ENCODE measurements at regions not wholly inside any gene's neighbourhood (a gene's known extent, or its start where the extent isn't known, plus 50 kb on each side); places are given as distances from the start of the nearest gene placed in this dataset.

DNA sequence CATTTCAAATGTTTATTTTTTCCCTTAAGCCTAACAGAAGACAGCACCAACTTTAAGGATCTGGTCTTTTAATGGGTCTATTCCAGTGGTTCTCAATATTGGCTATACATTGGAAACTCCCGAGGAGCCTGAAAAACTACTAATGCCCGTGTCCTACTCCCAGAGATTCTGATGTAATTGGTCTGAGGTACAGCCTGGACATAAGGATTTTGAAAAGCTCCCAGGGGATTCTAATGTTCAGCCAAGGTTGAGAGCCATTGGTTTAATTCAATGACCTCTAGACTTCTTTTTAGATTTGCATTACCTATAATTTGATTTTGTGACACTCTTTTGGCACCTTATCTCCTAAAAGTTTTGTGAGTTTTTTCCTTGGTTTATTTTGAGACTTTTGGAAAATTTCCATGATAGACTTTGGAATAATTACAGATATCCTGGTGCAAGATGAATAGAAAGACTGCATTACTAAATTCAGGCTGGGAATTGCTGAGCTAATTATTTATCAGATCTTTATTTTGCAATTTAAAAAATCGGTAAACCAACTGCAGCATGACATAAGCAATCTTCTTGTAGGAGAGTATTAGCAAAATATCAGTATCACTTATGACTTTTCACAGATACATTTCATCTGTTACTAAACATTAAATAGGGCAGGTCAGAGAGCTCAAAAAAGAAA lies 91.5 kb upstream of the ELL2 start:
- Mint-ChIP-seq H3K36me3 (no peaks in the 10 kb centered on the region), H3K9me3 (peaks cover 2 to 4% of the 10 kb centered on the region in 2 donors), H3K27ac (no peak overlapping the region)
- no peak for DNase-seq (ENCODE audit: low spot score in 2 of 2)
- no peak for ATAC-seq

DNA sequence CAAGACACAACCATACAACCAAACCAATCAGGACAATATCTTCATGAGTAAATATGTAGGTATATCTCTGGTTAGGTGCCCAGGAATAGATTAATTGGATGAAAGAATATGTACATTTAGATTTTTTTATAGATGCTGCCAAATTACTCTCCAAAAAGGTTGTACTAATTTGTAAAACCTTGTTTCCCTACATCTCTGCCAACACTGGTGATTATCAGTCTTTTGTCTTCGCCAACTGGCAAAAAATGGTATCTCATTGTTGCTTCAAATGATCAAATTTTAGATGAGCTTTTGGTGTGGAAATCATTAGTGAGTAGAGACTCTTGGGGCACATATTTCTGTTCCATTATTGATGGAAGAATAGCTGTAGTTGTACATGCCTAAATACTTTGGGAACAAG lies 90.7 kb upstream of the ELL2 start:
- Mint-ChIP-seq H3K36me3 (no peaks in the 10 kb centered on the region), H3K27ac (no peak overlapping the region), H3K9me3 (peaks cover 2 to 4% of the 10 kb centered on the region in 2 donors)
- no peak for ATAC-seq
- DNase-seq (ENCODE audit: low spot score in 2 of 2) = no peak

DNA sequence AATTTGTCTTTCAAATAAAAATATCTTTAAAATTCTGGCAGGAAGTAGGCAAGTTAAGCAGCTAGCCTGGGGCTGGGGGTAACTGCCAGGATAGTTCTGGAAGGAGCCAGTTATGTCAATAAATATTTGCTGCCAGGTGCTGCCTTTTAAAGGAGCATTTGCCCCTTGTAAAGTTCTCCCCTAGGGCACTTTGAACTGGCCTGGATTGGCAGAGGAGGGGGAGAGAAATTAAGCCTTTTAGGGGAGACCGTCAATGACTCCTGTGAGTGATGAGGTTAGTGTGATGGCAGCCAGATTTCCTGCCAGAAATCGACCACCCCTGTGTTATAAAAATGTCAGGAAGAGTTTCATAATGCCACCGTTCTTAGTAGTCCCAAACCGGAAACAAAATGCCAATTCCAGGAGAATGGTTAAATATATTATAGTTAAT lies 89.8 kb upstream of the ELL2 start:
- ATAC-seq (no peak), DNase-seq (ENCODE audit: low spot score in 2 of 2) (no peak)
- Mint-ChIP-seq H3K27ac (no peak overlapping the region), H3K36me3 (no peaks in the 10 kb centered on the region), H3K9me3 (peaks cover 2 to 4% of the 10 kb centered on the region in 2 donors)

DNA sequence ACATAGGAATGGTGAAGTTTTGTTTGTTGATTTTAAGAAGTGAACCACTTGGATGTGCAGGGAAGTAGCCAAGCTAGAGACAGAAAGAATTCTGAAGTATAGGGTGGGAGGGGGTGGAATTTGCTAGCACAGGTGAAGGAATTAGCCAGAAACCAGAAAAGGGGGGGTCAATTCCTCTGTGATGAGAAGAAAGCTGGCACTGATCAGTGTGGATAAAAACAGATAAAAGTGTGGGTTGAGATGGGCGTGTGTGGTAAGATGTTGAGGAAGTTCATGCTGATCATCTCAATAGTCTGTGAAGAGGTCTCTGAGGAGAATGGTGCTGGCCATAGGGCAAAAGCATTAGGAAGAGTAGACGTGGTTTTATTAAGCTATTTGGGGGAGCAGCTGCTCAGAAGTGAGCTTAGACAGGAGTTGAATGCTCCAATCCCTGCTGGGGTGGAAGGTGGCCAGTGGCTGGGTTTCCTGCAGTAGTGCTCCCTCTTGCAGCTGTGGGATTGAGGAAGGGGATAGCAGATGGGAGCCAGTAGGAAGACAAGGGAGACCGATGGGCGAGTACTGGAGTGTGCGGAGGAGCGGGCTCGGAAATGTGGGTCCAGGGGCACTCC lies 88.7 kb upstream of the ELL2 start:
- no peak for ATAC-seq
- Mint-ChIP-seq H3K27ac (no peak overlapping the region), H3K36me3 (no peaks in the 10 kb centered on the region), H3K9me3 (peaks cover 2 to 4% of the 10 kb centered on the region in 2 donors)
- DNase-seq (ENCODE audit: low spot score in 2 of 2) = no peak

DNA sequence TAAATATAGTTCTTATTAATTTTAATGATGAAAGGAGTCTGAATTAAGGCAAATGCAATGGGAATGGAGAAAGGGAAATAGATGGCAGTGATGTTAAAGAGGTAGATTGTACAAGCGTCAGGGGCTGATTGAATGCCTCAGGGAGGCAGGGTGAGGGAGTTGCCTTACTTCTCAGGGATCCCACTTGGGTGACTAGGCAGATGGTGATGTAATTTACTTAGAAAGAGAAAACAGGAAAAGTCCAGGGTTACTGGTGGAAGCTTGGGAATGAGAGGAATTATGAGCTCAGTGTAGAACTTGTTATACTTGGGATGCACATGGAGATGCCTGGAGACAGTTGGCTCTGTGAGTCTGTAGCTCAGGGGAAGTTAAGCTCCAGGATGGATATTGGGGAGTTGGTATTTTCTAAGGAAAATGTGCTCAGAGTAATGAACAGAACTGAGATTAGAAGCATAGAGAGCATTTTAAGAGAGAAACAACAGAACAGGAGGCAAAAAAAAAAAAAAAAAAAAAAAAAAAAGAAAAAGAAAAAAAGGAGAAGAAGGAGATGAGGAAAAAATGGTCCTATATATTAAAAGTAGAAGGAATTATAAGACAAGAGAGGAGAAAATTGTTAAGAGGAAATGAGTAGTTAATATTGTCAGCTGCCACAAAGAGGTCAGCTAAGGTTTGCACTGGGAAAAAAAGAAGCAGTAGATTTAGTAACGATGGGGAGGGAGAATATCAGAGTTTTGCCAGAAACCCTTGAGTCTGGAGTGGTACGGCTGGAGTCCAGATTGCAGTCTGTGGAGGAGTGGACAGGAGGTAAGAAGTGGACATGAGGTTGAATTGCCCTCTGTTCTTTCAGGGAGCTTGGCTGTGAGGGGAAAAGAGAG lies 88.0 kb upstream of the ELL2 start:
- Mint-ChIP-seq H3K9me3 (peaks cover 2 to 4% of the 10 kb centered on the region in 2 donors), H3K27ac (no peak overlapping the region), H3K36me3 (no peaks in the 10 kb centered on the region)
- ATAC-seq = no peak
- no peak for DNase-seq (ENCODE audit: low spot score in 2 of 2)

DNA sequence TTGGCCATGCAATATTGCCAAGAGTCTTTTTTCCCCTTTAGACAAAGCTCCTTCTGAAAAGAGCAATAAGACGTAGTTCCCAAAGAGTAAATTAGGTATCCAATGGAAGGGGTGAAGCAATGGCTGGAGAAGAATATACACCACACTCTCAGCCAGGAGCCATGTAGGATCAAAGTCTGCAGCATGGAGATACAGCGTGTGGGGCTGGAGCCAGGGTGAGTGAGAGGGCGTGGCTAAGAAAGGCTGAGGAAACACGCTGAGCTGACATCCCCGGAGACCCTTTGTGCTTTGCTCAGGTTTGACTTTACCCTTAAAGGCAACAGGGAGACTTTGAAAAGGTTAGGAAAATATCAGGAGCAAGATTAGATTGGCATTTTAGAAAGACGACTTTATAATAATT lies 87.1 kb upstream of the ELL2 start:
- no peak for DNase-seq (ENCODE audit: low spot score in 2 of 2)
- ATAC-seq = no peak
- no peak overlapping the region for H3K27ac Mint-ChIP-seq
- peaks cover 2 to 4% of the 10 kb centered on the region in 2 donors for H3K9me3 Mint-ChIP-seq
- H3K36me3 Mint-ChIP-seq = no peaks in the 10 kb centered on the region

DNA sequence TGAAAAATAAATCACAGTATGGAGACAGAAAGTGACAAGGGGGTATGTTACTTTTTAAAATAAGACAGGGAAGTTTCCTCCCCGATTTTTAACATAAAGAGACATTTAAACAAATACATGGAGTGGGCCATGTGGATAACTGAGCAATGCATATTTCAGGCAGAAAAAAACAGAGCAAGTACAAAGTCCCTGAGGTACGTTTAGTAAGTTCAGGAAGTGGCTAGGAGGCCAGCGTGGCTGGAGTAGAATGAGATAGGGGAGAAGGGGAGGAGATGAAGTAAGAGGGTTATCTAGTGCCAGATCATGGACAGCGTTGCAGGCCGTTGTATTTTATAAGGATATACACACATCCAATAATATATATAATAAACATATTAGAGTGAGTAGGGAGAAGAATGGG lies 84.2 kb upstream of the ELL2 start:
- H3K9me3 Mint-ChIP-seq = no peaks in the 10 kb centered on the region
- H3K27ac Mint-ChIP-seq = no peak overlapping the region
- DNase-seq (ENCODE audit: low spot score in 2 of 2) = no peak
- no peaks in the 10 kb centered on the region for H3K36me3 Mint-ChIP-seq
- ATAC-seq = no peak

DNA sequence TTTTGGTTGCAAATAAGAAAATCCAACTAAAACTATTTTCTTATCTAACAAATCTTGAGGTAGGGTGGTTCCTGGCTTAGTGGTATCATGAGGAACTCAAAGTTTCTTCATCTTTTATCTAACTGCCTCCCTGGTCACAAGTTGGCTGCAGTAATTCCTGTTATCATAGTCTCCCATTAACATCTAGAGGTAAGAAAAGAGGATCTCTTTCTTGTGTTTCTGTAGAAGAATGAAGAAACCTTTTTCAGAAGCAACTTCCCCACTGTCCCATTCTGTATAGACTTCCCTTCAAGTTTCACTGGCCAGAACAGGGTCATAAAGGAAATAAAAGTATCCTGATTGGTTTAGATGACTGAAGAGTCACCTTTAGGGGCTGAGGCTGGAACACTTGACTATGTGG lies 81.8 kb upstream of the ELL2 start:
- no peak for ATAC-seq
- Mint-ChIP-seq H3K9me3 (peaks cover 0 to 6% of the 10 kb centered on the region in 2 donors), H3K36me3 (peaks cover 0 to 3% of the 10 kb centered on the region in 2 donors), H3K27ac (no peak overlapping the region)
- DNase-seq (ENCODE audit: low spot score in 2 of 2) = no peak

DNA sequence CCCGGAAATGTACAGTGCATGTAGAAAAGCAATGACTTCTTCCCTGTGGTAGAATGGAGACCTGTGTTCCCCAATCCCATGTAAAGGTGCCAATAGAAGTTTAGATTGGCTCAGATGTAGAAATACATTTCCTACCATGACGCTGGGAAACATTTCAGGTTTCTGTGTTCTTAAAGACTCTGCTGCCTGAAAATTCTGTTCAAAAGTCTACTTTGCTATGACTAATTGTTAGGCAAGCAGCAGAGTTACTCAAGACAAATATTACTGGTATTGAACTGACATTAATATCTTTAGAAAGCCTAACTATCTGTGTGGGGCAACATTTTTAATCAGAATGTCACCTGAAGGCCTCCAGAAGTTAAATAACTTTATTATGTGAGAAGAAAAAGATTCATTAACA lies 75.5 kb upstream of the ELL2 start:
- Mint-ChIP-seq H3K9me3 (peaks cover 0 to 7% of the 10 kb centered on the region in 2 donors), H3K36me3 (peaks cover 0 to 4% of the 10 kb centered on the region in 2 donors), H3K27ac (no peak overlapping the region)
- no peak for DNase-seq (ENCODE audit: low spot score in 2 of 2)
- ATAC-seq = no peak

DNA sequence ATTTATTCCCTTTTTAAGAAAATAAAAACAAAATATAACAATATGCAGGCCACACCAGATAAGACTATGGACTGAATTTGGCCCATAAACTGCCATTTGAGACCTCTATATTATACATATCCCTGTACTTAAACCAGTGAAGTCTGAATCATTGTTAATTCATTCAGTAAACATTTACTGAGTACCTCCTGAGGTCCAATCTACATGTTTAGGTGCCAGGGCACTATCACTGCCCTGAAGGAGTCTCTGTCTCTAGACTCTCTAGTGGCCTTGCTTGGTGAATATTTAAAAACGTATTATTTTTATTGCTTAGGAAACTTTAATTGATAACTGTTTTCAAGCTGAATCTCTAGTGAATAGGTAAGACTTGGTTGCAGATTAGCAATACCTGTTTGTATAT lies 74.7 kb upstream of the ELL2 start:
- ATAC-seq (no peak), DNase-seq (ENCODE audit: low spot score in 2 of 2) (no peak)
- Mint-ChIP-seq H3K9me3 (peaks cover 0 to 7% of the 10 kb centered on the region in 2 donors), H3K36me3 (peaks cover 0 to 4% of the 10 kb centered on the region in 2 donors), H3K27ac (no peak overlapping the region)

DNA sequence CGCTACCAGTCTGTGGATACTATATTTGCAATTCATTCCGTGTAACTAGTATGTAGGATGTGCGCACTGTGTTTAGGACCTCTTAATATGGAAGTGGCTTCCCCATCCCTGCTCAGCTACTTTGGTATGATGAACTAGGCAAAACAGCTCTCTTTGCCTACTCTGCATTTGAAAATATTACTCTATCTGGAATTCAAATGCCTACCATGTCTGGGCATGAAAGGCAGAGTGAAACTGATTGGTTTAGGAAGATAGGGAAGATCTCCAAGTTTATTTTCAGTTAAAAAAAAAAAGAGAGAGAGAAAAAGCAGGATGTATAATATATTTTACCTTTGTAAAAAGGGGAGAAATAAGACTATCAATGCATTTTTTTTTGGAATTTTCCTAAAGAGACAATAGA lies 74.1 kb upstream of the ELL2 start:
- Mint-ChIP-seq H3K9me3 (peaks cover 0 to 7% of the 10 kb centered on the region in 2 donors), H3K27ac (no peak overlapping the region), H3K36me3 (peaks cover 0 to 4% of the 10 kb centered on the region in 2 donors)
- ATAC-seq (no peak), DNase-seq (ENCODE audit: low spot score in 2 of 2) (no peak)

DNA sequence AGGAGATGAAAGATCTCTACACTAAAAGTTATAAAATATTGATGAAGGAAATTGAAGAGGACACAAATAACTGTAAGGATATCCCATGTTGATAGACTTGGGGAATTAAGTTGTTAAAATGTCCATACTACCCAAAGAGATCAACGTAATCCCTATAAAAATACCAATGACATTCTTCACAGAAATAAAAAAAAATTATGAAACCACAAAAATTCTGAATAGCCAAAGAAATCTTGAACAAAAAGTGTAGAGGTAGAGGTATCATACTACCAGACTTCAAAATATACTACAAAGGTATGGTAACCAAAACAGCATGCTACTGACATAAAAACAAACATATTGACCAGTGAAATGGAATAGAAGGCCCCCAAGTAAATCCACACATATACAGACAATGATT lies 71.5 kb upstream of the ELL2 start:
- ATAC-seq (no peak), DNase-seq (ENCODE audit: low spot score in 2 of 2) (no peak)
- Mint-ChIP-seq H3K9me3 (no peaks in the 10 kb centered on the region), H3K36me3 (no peaks in the 10 kb centered on the region), H3K27ac (no peak overlapping the region)

DNA sequence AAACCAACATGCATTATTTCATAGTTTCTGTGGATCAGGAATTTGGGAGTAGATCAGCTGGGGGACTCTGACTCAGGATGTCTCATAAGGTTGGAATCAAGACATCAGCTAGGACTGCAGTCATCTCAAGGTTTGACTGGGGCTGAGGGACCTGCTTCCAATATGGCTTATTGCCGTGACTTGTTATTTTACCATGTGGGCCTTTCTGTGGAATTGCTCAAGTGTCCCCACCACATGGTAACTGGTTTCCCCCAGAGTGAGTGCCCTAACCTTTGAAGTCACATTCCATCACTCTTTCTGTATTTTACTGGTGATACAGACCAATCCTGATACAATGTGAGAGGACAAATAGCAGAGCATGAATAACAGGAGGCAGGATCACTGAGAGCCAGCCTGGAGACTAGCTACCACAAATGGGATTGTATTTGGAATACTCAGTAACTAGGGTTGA lies 70.2 kb upstream of the ELL2 start:
- H3K36me3 Mint-ChIP-seq = no peaks in the 10 kb centered on the region
- ATAC-seq (no peak), DNase-seq (ENCODE audit: low spot score in 2 of 2) (no peak)
- no peak overlapping the region for H3K27ac Mint-ChIP-seq
- no peaks in the 10 kb centered on the region for H3K9me3 Mint-ChIP-seq

DNA sequence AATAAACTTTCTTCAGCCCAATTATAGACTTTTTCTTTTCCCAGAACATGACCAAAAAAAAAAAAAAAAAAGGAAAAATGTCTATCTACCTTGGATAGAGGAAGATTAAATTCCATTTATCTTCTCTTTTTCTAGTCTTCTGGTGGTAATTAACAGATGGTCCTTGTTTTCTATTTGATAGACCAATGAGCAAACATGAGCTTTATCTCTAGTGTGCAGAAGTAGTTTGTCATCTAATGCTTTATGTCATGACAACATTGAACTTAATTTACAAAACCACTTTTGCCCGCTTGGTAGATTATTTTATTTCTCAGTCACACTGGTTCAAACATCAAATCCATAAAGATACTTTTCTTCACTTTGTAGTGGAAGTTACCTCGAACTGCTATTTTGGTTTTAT lies 69.5 kb upstream of the ELL2 start:
- Mint-ChIP-seq H3K27ac (no peak overlapping the region), H3K36me3 (no peaks in the 10 kb centered on the region), H3K9me3 (no peaks in the 10 kb centered on the region)
- ATAC-seq (no peak), DNase-seq (ENCODE audit: low spot score in 2 of 2) (no peak)

DNA sequence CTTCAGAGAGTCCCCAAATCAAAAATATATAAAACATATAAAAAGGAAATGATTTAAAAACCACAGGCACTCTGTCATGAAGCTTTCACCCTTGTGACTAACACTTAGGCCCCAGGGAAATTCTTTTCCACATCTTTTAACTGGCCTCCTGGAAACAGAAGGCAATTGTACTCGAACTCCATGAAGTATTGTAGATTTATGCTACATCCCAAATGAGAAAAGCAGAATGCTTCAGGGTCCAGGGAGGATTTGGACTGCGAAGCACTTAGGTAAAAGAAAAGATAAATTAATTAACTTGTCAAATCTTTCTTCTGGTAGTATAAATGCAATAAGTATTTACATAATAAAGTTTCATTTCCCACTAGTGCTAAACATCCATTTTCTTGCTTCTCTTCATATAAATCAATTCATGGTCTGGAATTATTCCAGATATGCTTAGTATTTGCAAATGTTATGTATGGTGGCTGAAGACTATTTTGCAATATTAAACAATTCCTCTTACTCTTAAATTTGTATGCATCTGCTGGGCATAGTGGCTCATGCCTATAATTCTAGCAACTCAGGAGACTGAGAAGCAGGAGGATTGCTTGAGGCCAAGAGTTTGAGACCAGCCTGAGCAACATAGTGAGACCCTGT lies 64.9 kb upstream of the ELL2 start:
- DNase-seq (ENCODE audit: low spot score in 2 of 2) = no peak
- ATAC-seq = no peak
- H3K27ac Mint-ChIP-seq = no peak overlapping the region

DNA sequence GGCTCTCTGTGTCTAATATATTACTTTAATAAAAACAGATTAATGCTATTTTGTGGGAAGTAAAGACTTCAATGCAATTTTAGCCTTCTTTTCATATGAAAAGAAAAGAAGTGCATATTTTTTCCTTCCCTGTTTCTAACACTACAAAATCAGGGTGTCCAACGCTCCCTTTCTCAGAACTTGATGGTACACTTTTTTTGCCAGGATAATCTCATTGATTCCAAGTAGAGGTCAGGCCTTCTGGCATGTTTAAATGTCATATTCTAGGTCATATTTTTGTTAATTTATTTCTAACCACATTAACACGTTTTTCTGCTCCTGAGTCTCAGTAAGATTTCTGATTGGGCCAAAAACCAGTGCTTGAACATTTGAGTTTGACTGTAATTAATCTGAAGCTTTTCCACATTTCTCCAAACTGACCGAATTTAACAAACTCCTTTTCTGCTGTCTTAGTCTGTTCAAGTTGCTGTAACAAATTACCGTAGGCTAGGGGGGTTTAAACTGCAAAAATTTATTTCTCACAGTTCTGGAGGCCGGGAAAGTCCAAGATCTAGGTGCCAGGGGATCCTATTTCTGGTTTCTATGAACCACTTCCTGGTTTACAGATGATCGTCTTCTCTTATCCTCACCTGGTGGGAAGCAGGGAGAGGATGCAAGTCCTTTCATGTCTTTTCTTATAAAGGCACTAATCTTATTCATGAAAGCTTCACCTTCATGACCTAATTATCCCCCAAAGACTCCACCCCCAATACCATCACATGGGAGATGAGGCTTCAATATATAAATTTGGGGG lies 63.2 kb upstream of the ELL2 start:
- Mint-ChIP-seq H3K9me3 (no peaks in the 10 kb centered on the region), H3K36me3 (no peaks in the 10 kb centered on the region), H3K27ac (no peak overlapping the region)
- DNase-seq (ENCODE audit: low spot score in 2 of 2) (no peak), ATAC-seq (no peak)

More for the DNA sequence above, 64.9 kb upstream of the ELL2 start:
- Mint-ChIP-seq H3K9me3 (no peaks in the 10 kb centered on the region), H3K36me3 (no peaks in the 10 kb centered on the region)
